22Rv1 (cell line): ENCODE measurements at regions not wholly inside any gene's neighbourhood (a gene's known extent, or its start where the extent isn't known, plus 50 kb on each side); places are given as distances from the start of the nearest gene placed in this dataset.

Source experiments
- CTCF ChIP-seq: fragments of 450-650 bp; IDR thresholded peaks from 2 replicates; pipeline ENCODE4 v1.5.1; 2017; ENCODE audit warnings: mild to moderate bottlenecking
- ZFX ChIP-seq: fragments of 450-650 bp; IDR thresholded peaks from 2 replicates; pipeline ENCODE4 v1.6.1; 2017; ENCODE audit warnings: antibody characterized with exemption, borderline replicate concordance

GRCh38 chr12:115032521-115032920 is 348.5 kb upstream of the TBX3 start:
- TF ChIP-seq ZFX (no peak), CTCF (no peak)
